Sigmoid colon (tissue), 6 donors: ENCODE measurements at regions not wholly inside any gene's neighbourhood (a gene's known extent, or its start where the extent isn't known, plus 50 kb on each side); places are given as distances from the start of the nearest gene placed in this dataset.

Source experiments
- DNase-seq: peaks from one replicate; pipeline ENCODE4 v3.0.0-alpha.2; 2019
- H3K27ac ChIP-seq, 4 donors: fragments of 200-600 bp; sonication (generic); one replicate each; pipeline ENCODE4 v1.5.1; 2016 to 2019; ENCODE audit warnings: mild to moderate bottlenecking in 1 of 4
- H3K27me3 ChIP-seq, 3 donors: fragments of 200-600 bp; sonication (generic); one replicate each; pipeline ENCODE4 v1.5.1; 2019; ENCODE audit warnings: mild to moderate bottlenecking in 1 of 3
- H3K36me3 ChIP-seq, 4 donors: fragments of 200-600 bp; sonication (generic); one replicate each; pipeline ENCODE4 v1.5.1; 2016 to 2019
- H3K4me1 ChIP-seq, 4 donors: fragments of 200-600 bp; sonication (generic); one replicate each; pipeline ENCODE4 v1.5.1; 2017 to 2019
- H3K4me3 ChIP-seq, 4 donors: fragments of 200-600 bp; sonication (generic); one replicate each; pipeline ENCODE4 v1.5.1; 2017 to 2019; ENCODE audit warnings: mild to moderate bottlenecking in 2 of 4, moderate library complexity in 1 of 4
- H3K9me3 ChIP-seq, 4 donors: fragments of 200-600 bp in 3 of 4; sonication (generic) in 3 of 4; one replicate each; pipeline versions ENCODE4 v1.5.1 to v1.6.1; 2013 to 2019
- EP300 ChIP-seq, 4 donors: sonication (generic); formaldehyde crosslinking; IDR thresholded peaks; one replicate each; pipeline ENCODE4 v1.6.1; 2017; ENCODE audit warnings: antibody characterized with exemption in 4 of 4
- POLR2A ChIP-seq, 2 donors: fragments of 450-650 bp; IDR thresholded peaks; one replicate each; pipeline ENCODE4 v1.6.1; 2016; ENCODE audit warnings: antibody characterized with exemption in 2 of 2, mild to moderate bottlenecking in 2 of 2, moderate library complexity in 2 of 2
- POLR2AphosphoS5 ChIP-seq, 4 donors: sonication (generic); formaldehyde crosslinking; IDR thresholded peaks; one replicate each; pipeline ENCODE4 v1.6.1; 2017; ENCODE audit warnings: antibody characterized with exemption in 4 of 4
- WGBS, 2 donors: extraction: QIAGEN DNeasy Blood & Tissue Kit; methylation state at CpG; one replicate each; pipeline ENCODE4 v1.1.7; 2013; 5-methylcytosine and 5-hydroxymethylcytosine counted together
- intact Hi-C: fragments of 100-400 bp; cut with DNase I; formaldehyde crosslinking; loops from one replicate; pipeline ENCODE4 v1.15.1; 2023
- small RNA-seq, 3 donors: library from RNA; depleted of rRNA; stranded (forward); fragments of <200 nt; gene quantifications; one replicate each; pipeline ENCODE3, GENCODE V24; 2016
- TF ChIP-seq, protein P1 (sequence below), 4 experiments: fragments of 450-650 bp in 3 of 4; fragments of 200-600 bp in 1 of 4; IDR thresholded peaks; one replicate each; pipeline ENCODE4 v1.5.1; 2016 to 2019; ENCODE audit warnings: antibody characterized with exemption in 4 of 4, mild to moderate bottlenecking in 3 of 4, moderate library complexity in 2 of 4
- donor health status: healthy with polysubstance abuse.
- donor health status: healthy.

DNA sequence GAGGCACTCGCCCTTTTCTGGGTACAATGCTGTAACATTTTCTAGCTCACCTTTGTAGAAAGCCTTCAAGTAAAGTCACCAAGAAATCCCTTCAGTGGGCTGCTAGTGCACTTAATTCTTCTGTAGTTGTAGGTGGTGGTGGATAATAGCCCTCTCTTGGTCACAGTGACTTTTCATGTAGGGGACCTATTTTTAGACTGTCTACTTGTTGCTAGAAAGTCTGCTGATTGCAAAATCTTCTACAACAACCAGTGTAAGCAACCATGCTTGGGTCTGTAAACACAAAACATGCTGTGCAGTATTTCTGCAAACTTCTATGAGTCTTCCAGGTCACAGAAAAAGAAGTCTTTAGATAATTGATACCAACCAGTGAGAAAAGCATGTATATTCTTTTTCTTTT, 55.6 kb downstream of the PBDC1 start:
- H3K9me3 ChIP-seq, result no peaks in the 10 kb centered on the region
- WGBS, 2 donors, result 81 to 83% methylated on average over 1 of the region's 1 CpG
- intact Hi-C loops, result no loop called here

DNA sequence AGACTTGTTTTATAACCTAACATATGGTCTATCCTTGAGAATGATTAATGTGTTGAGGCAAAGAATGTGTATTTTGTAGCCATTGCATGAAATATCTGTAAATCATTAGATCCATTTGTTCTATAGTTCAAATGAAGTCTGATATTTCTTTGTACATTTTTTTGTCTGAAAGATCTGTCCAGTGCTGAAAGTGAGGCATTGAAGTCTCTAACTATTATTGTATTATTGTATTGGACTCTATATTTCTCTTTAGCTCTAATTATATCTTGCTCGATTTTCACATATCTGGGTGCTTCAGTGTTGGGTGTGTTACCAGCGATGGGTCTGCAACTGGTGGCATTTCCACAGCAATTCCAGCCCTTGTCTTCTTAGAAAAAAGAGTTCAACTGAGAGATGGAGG, 76.0 kb downstream of the PBDC1 start:
- Histone ChIP-seq H3K36me3 (no peaks in the 10 kb centered on the region), H3K27me3 (no peaks in the 10 kb centered on the region), H3K4me3 (no peak overlapping the region), H3K9me3 (no peaks in the 10 kb centered on the region), H3K27ac (no peak overlapping the region), H3K4me1 (no peaks in the 10 kb centered on the region)
- DNase-seq, result no peak
- WGBS, 2 donors, result 25 to 79% methylated on average over 2 of the region's 2 CpGs
- intact Hi-C loops, result no loop called here
- TF ChIP-seq POLR2A (IDR thresholded peaks at IDR 0.05), result no peak
- TF ChIP-seq POLR2AphosphoS5 (IDR thresholded peaks at IDR 0.05), result no peak

More for the DNA sequence above, 55.6 kb downstream of the PBDC1 start:
- Histone ChIP-seq H3K4me1 (no peaks in the 10 kb centered on the region), H3K27ac (no peak overlapping the region), H3K4me3 (no peak overlapping the region), H3K36me3 (no peaks in the 10 kb centered on the region), H3K27me3 (no peaks in the 10 kb centered on the region)
- DNase-seq, result no peak
- TF ChIP-seq POLR2A (IDR thresholded peaks at IDR 0.05) (no peak), POLR2AphosphoS5 (IDR thresholded peaks at IDR 0.05) (no peak), EP300 (IDR thresholded peaks at IDR 0.05) (no peak)
- TF ChIP-seq, protein P1, sequence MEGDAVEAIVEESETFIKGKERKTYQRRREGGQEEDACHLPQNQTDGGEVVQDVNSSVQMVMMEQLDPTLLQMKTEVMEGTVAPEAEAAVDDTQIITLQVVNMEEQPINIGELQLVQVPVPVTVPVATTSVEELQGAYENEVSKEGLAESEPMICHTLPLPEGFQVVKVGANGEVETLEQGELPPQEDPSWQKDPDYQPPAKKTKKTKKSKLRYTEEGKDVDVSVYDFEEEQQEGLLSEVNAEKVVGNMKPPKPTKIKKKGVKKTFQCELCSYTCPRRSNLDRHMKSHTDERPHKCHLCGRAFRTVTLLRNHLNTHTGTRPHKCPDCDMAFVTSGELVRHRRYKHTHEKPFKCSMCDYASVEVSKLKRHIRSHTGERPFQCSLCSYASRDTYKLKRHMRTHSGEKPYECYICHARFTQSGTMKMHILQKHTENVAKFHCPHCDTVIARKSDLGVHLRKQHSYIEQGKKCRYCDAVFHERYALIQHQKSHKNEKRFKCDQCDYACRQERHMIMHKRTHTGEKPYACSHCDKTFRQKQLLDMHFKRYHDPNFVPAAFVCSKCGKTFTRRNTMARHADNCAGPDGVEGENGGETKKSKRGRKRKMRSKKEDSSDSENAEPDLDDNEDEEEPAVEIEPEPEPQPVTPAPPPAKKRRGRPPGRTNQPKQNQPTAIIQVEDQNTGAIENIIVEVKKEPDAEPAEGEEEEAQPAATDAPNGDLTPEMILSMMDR (IDR thresholded peaks at IDR 0.05), result no peak

DNA sequence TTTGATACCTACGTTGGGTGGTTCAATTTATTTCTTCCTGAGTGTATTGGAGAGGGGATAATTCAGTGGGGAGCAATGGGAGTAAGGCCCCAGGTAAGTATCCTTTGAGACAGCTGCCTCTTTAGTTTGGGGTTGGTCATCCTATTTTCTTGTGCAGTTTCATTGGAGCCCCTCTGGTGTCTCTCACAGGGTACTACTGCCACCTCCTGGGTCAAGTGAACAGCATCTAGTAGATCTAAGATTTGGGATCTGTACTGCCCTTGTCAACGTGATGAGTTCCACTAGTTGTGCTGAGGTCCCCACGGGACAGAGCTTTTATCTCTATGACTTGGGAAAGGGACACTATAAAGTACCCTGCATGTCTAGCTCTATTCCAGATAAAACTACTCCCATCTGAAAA, 80.6 kb downstream of the PBDC1 start:
- intact Hi-C loops, result loop anchor here (10.0 kb wide), 1 partner anchor 79 kb away; the partner anchor contains the start of gene PBDC1
- Histone ChIP-seq H3K36me3 (no peaks in the 10 kb centered on the region), H3K4me3 (no peak overlapping the region), H3K4me1 (no peaks in the 10 kb centered on the region), H3K9me3 (no peaks in the 10 kb centered on the region), H3K27ac (no peak overlapping the region), H3K27me3 (no peaks in the 10 kb centered on the region)
- DNase-seq, result no peak
- WGBS, 2 donors, result 19% methylated on average over 3 of the region's 3 CpGs
- TF ChIP-seq, protein P1 (IDR thresholded peaks at IDR 0.05), result peak in 3 of 4 experiments; percentile 25 to 34 (median 26)
- TF ChIP-seq POLR2AphosphoS5 (IDR thresholded peaks at IDR 0.05), result no peak

DNA sequence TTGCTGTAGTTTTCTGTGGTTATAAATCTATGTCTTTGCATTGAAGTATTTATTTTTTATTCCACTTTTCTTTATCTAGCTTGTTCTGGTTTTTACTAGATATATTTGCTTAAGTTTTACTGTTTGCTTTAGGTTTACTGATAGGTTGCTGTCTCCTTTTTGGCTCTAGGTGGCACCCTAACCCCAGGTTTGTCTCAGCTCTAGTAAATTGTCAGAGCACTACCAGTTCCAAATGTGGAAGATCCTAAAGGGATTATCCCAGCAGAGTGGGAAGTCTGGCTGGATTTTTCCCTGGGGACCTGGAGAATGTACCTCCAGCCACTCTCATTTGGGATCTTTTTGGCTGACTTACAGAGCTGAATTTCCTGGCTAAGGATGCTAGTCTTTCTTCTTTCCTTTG, 106.1 kb downstream of the PBDC1 start:
- H3K9me3 ChIP-seq, result no peaks in the 10 kb centered on the region
- intact Hi-C loops, result no loop called here
- H3K27ac ChIP-seq, result no peak overlapping the region
- H3K4me3 ChIP-seq, result no peak overlapping the region
- H3K4me1 ChIP-seq, result no peaks in the 10 kb centered on the region
- TF ChIP-seq, protein P1 (IDR thresholded peaks at IDR 0.05), result peak in 3 of 4 experiments; percentile 25 to 48 (median 27)
- TF ChIP-seq POLR2A (IDR thresholded peaks at IDR 0.05), result no peak
- no peaks in the 10 kb centered on the region for H3K27me3 ChIP-seq
- H3K36me3 ChIP-seq, result no peaks in the 10 kb centered on the region
- DNase-seq, result no peak

Small RNA genes lying in the stretch of these regions (small RNA-seq; reads per million reads assigned to genes)
- gene RNU6-867P, result 0 reads per million in 3 donors
